Eye (tissue), 1 donor: ENCODE measurements at regions not wholly inside any gene's neighbourhood (a gene's known extent, or its start where the extent isn't known, plus 50 kb on each side); places are given as distances from the start of the nearest gene placed in this dataset.
"Not testable (repeated sequence)": the region's sequence is repeated elsewhere in the genome, so short reads cannot be mapped to it uniquely, and the experiment has no call there.

Experiments
- DNase-seq: peaks from one replicate; pipeline ENCODE4 v3.0.0-alpha.2; 2015

- DNase-seq: no peak
Measured at GRCh38 chr5:12208366-12209100, 304.3 kb upstream of the CTNND2 start.

GRCh38 chr5:12204761-12205160, 300.5 kb upstream of the CTNND2 start:
- DNase-seq: no peak

- no peak for DNase-seq
Measured at GRCh38 chr5:12193536-12193935, 289.3 kb upstream of the CTNND2 start.

DNA sequence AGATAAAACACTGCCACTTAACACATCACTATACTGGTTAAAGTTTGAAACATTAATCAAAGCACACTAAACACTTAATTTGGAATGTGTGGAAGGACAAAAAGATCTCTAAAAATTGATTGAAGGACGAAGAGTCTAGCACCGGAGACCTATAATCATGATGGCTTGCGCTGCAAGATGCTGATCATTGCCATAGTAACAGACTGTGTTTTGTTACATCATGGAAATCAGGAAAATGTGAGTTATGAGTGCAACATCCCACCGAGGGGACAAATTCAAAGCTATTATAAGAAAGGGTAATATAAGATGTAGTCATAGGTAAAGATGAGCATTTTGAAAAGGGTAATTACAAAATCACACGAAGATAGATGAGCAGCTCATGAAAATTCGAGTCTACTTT, 278.8 kb upstream of the CTNND2 start:
- no peak for DNase-seq

DNA sequence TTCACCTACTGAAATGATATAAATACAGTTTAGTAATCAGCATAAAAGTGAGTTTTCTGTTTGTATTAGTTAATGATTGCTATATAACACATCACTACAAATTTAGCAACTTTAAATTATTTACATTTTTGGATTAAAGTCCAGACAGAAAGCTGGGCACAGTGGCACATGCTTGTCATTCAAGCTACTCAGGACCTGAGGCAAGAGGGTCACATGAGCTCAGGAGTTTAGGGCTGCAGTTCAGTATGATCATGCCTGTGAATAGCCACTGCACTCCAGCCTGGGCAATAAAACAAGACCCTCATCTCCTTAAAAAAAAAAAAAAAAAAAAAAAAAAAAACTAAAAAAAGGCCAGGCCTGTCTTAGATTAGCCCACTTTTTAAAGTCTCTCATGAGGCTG, 273.6 kb upstream of the CTNND2 start:
- no peak for DNase-seq

GRCh38 chr5:12177225-12177624, 273.0 kb upstream of the CTNND2 start:
- DNase-seq: no peak

GRCh38 chr5:12175914-12176585, 271.8 kb upstream of the CTNND2 start:
- DNase-seq: no peak

GRCh38 chr5:12174734-12175133, 270.5 kb upstream of the CTNND2 start:
- DNase-seq: no peak

- no peak for DNase-seq
Measured at GRCh38 chr5:12169536-12169935, 265.3 kb upstream of the CTNND2 start.

GRCh38 chr5:12162863-12163262, 258.6 kb upstream of the CTNND2 start:
- no peak for DNase-seq

- DNase-seq: no peak
Measured at GRCh38 chr5:12147513-12147912, 243.3 kb upstream of the CTNND2 start.

- DNase-seq: no peak
Measured at GRCh38 chr5:12141496-12141895, 237.2 kb upstream of the CTNND2 start.

GRCh38 chr5:12133520-12133919, 229.3 kb upstream of the CTNND2 start:
- no peak for DNase-seq

- DNase-seq: not testable (repeated sequence)
Measured at GRCh38 chr5:12131020-12131419, 226.8 kb upstream of the CTNND2 start.

DNA sequence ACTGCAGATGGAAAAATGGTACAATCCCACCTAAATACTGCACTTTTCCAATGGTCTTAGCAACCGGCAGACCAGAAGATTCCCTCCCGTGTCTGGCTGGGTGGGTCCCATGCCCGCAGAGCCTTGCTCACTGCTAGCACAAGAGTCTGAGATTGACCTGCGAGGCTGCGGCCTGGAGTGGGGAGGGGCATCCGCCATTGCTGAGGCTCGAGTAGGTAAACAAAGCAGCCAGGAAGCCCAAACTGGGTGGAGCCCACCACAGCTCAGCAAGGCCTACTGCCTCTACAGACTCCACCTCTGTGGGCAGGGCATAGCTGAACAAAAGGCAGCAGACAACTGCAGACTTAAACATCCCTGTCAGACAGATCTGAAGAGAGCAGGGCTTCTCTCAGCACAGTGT, 221.6 kb upstream of the CTNND2 start:
- DNase-seq: no peak

DNA sequence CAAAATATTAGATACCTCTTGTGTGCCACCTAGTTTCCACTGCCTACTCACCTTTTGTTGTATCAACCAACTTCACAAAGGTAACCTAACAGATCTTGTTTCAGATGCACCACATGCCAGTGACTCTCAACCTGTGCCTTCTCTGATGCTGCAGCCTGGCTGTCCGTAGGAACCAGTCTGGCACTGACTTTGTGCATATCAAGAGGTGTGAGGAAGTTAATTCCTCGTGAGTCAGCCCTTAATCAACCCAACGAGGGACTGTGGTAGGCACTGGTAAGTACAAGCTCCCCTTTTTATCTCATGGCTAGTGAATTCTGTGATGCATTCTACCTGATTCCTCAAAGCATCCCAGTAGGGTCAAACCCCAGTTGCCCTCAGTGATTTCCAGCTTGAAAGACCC, 215.4 kb upstream of the CTNND2 start:
- no peak for DNase-seq

GRCh38 chr5:12114075-12114474, 209.8 kb upstream of the CTNND2 start:
- no peak for DNase-seq

GRCh38 chr5:12113062-12113461, 208.8 kb upstream of the CTNND2 start:
- DNase-seq: no peak

- no peak for DNase-seq
Measured at GRCh38 chr5:12111261-12111660, 207.0 kb upstream of the CTNND2 start.

DNA sequence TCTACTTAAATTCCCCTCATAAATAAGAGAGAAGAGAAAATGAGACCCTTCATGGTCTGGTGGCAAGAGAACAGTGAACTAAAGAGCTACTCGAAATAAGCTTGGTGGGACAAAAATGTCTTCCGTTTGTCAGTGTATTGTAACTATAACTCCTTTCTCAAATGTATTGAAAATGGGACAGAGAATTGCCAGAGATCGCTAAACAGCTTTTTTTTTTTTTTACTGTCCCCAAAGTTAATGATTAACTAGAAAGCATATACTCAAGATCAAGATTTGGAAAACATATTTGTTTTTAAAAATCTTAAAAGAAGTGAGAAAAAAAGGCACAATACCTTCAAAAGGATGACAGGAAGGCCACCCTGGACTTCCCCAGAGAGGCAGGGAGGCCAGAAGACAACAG, 206.4 kb upstream of the CTNND2 start:
- DNase-seq: no peak

DNA sequence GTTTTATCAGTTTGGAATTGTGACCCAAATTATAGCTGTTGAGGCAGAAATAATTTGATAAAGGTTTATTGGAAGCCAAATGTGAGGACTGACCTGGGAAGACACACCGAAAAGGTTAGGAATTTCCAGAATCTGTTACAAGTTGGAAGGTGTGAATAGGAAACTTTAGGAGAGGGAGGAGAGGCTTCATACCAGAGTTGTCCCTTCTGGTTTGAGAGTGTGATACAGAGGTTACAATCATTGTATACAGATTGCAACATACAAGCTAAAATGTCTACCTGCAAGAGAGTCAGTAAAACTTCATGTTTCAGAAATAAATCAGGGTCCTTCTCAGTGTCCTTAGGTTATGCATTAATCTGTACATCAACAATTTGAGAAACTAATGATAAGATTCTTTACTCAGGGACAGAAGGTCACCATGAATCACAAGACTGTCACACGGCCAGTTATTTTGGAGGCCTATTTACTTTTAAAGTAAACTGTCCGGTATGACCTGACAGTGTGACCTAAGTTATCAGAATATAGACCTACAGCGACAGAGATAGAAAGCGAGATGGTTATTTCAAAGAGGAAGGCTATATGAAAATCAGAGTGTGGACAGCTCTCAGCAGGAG, 204.9 kb upstream of the CTNND2 start:
- DNase-seq: no peak

GRCh38 chr5:12102151-12102550, 197.9 kb upstream of the CTNND2 start:
- DNase-seq: no peak

DNA sequence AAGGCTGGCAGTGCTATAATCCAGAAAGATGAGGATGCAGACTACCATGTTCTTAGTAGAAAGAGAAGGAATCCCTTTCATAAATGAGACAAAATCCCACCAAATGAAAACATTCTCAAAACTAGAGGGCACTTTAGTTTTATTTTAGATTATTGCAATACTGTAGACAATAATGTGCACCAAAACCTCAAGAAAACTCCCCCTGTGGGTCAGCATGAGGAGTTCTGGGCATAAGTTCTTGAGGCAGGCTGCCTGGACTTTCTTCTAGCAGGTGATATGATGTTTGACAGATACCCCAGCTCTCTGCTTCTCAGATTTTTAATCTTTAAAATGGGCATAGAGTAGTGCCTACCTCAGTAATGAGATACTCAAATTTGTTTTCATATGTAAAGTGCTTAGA, 196.3 kb upstream of the CTNND2 start:
- no peak for DNase-seq

DNA sequence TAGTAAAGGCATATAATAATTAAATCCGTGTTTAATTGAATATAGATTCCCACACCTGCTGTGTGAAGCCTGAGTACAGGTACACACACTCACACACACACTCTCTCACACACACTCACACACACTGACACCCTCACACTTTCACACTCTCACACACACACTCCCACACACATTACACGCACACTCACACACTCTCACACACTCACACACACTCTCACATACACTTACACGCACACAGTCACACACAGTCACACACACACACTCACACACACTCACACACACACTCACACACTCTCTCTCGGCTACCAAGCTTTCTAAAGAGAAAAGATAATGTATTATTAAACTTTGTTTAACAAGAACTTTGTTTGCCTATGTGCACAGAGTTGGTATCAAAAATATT, 195.1 kb upstream of the CTNND2 start:
- DNase-seq: no peak
